ENCODE measurements at regions not wholly inside any gene's neighbourhood (a gene's known extent, or its start where the extent isn't known, plus 50 kb on each side); places are given as distances from the start of the nearest gene placed in this dataset.

DNA sequence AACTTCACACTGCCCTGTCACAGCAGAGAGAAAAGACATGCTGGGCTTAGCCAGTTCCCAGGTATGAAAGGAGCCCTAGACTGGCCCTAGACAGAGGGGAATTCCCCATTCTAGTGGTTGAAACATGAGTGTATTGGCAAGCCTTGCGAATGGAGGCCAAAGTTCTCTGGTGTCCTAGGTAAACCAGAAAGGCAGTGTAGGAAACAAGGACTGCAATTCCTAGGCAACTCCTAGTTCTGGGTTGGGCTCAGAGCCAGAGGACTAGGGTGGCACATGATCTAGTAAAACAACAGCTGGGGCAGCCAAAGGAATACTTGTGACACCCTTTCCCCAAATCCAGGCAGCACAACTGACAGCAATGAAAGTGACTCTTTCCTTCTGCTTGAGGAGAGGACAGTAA lies 265.0 kb upstream of the EPHA7 start:
- Histone ChIP-seq H3K4me1 (no peaks in the 10 kb centered on the region), H3K9me3 (no peaks in the 10 kb centered on the region), H3K27me3 (no peaks in the 10 kb centered on the region), H3K36me3 (no peaks in the 10 kb centered on the region), H3K4me3 (no peak overlapping the region), H3K27ac (no peak overlapping the region)
- intact Hi-C loops (cut with DNase I; ENCODE audit: low total_unique reads) = no loop called here
- DNase-seq = no peak
- TF ChIP-seq, protein P1, sequence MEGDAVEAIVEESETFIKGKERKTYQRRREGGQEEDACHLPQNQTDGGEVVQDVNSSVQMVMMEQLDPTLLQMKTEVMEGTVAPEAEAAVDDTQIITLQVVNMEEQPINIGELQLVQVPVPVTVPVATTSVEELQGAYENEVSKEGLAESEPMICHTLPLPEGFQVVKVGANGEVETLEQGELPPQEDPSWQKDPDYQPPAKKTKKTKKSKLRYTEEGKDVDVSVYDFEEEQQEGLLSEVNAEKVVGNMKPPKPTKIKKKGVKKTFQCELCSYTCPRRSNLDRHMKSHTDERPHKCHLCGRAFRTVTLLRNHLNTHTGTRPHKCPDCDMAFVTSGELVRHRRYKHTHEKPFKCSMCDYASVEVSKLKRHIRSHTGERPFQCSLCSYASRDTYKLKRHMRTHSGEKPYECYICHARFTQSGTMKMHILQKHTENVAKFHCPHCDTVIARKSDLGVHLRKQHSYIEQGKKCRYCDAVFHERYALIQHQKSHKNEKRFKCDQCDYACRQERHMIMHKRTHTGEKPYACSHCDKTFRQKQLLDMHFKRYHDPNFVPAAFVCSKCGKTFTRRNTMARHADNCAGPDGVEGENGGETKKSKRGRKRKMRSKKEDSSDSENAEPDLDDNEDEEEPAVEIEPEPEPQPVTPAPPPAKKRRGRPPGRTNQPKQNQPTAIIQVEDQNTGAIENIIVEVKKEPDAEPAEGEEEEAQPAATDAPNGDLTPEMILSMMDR (IDR thresholded peaks at IDR 0.05) = no peak

DNA sequence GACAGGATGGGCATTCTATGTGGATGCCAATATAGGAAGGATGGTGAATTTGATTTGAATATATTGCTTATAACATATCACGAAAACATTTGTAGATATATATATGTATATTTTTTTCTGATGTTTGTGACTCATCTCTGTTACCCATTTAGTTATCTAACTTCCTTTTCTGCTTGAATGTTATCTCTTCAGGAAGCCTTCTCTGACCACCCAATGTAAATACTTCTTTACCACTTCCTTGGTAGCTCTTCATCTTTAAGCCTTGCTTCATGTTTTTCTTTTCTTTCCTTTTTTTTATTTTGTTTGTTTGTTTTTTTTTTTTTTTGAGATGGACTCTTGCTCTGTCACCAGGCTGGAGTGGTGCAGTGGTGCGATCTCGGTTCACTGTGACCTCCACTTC lies 260.5 kb upstream of the EPHA7 start:
- H3K9me3 ChIP-seq = no peaks in the 10 kb centered on the region
- intact Hi-C loops (cut with DNase I; ENCODE audit: low total_unique reads) = no loop called here
- no peak overlapping the region for H3K27ac ChIP-seq
- H3K27me3 ChIP-seq = no peaks in the 10 kb centered on the region
- H3K4me1 ChIP-seq = no peaks in the 10 kb centered on the region
- H3K36me3 ChIP-seq = no peaks in the 10 kb centered on the region
- TF ChIP-seq, protein P1 (IDR thresholded peaks at IDR 0.05) = no peak
- H3K4me3 ChIP-seq = no peak overlapping the region
- no peak for DNase-seq

DNA sequence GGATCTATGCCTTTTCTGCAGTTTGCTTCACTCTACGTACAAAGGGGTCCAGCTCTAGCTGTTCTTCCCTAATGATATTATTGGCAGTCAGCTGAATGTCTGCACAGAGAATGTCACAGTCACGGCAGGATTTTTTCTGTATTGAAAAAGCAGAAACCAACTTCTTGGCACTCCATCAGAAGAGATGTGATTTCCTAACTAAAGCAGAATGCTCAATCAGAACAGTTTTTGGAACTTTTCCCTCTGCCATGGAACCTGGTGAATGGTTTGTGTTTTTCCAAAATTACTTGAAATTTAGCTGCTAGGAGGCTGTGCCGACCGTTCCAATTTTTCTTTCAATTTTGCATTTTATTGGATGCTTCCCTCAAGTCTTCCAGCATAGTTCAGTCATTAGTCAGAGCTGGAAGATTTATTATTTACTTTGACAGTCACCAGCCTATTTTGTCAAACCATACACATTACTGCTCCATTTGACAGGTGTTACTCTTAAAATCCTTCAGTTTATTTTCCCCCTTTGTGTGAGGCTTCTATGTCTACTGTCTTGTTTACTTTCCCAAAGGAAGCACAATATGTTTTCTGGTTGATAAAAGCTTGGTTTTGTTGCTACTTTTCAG lies 259.6 kb upstream of the EPHA7 start:
- H3K4me1 ChIP-seq = no peaks in the 10 kb centered on the region
- no peak for DNase-seq
- H3K4me3 ChIP-seq = no peak overlapping the region
- H3K27me3 ChIP-seq = no peaks in the 10 kb centered on the region
- H3K9me3 ChIP-seq = no peaks in the 10 kb centered on the region
- intact Hi-C loops (cut with DNase I; ENCODE audit: low total_unique reads) = no loop called here
- H3K27ac ChIP-seq = no peak overlapping the region
- no peaks in the 10 kb centered on the region for H3K36me3 ChIP-seq
- TF ChIP-seq, protein P1 (IDR thresholded peaks at IDR 0.05) = no peak

DNA sequence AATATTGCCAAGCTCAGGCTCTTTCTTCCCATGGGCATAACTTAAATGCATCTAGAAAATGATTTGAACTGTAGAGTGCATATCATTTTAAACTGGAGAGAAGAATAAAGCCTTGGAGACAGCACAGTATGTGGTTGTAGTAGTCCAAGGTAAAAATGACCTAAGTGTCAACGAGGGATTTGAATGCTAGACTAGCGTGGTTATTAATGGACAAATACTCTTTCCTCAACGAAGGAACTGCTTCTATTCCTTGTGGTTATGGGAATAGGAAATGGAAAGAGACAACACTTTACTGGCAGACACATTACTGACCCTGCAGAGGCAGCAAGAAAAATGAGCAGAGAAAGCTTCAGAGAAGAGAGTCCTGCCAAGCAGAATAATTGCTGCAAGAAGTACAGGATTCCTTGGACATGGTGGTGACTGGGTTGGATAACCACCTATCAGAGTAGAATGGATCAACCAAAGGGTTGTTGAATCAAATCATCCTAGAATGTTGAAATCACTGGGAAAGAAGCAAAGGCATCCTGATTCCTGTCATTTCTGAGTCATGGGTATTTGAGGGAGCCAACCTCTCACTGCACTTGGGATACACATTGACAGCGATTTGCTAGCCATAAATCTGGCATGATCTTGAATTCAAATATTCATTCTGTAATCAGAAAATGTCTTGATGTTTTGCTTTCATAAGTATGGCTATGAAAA lies 258.1 kb upstream of the EPHA7 start:
- Histone ChIP-seq H3K27me3 (no peaks in the 10 kb centered on the region), H3K27ac (no peak overlapping the region), H3K4me3 (no peak overlapping the region), H3K4me1 (no peaks in the 10 kb centered on the region), H3K9me3 (no peaks in the 10 kb centered on the region), H3K36me3 (no peaks in the 10 kb centered on the region)
- DNase-seq = no peak
- intact Hi-C loops (cut with DNase I; ENCODE audit: low total_unique reads) = no loop called here
- TF ChIP-seq, protein P1 (IDR thresholded peaks at IDR 0.05) = no peak

DNA sequence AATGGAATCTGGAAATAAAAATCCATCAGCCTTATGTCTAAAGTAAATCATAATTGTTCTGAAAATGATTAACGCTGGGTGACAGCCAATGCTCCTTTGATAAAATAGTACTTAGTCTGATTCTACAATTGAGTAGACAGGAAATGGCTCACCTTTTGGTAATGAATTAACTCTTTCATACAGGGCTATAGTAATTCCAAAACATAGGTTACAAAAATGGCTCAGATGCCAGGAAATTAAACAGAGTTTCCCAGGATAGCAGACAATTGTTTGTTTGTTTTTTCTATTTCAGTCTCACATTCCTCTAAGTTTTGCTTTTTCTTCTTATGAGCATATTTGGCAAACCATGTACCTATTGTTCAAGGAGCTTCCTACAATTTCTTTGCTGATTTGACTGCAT lies 257.2 kb upstream of the EPHA7 start:
- no peak for DNase-seq
- Histone ChIP-seq H3K4me3 (no peak overlapping the region), H3K27ac (no peak overlapping the region)

More for the DNA sequence above, 257.2 kb upstream of the EPHA7 start:
- TF ChIP-seq, protein P1 (IDR thresholded peaks at IDR 0.05) = no peak
- intact Hi-C loops (cut with DNase I; ENCODE audit: low total_unique reads) = no loop called here
- Histone ChIP-seq H3K36me3 (no peaks in the 10 kb centered on the region), H3K9me3 (no peaks in the 10 kb centered on the region), H3K27me3 (no peaks in the 10 kb centered on the region), H3K4me1 (no peaks in the 10 kb centered on the region)
